CD14-positive monocyte (primary cell): ENCODE measurements at regions not wholly inside any gene's neighbourhood (a gene's known extent, or its start where the extent isn't known, plus 50 kb on each side); places are given as distances from the start of the nearest gene placed in this dataset.
"Not testable (repeated sequence)": the region's sequence is repeated elsewhere in the genome, so short reads cannot be mapped to it uniquely, and the experiment has no call there.

ENCODE experiments used
- DNase-seq, 3 donors: peaks; one replicate each; pipeline ENCODE4 v3.0.0-alpha.2; 2011 to 2022
- H2AFZ ChIP-seq: 2 replicates; pipeline ENCODE4 v1.6.0; 2012; ENCODE audit warnings: mild to moderate bottlenecking, low read depth, low read length, inconsistent platforms; ENCODE audit not compliant: insufficient read depth, poor library complexity, severe bottlenecking
- H3K27ac ChIP-seq, 2 donors: 1 replicate in 1 of 2; 2 replicates in 1 of 2; pipeline ENCODE4 v1.5.1; 2012 to 2013; ENCODE audit warnings: low read length in 2 of 2, control low read depth in 1 of 2, inconsistent platforms in 1 of 2, low read depth in 1 of 2, mild to moderate bottlenecking in 1 of 2
- H3K27me3 ChIP-seq, 2 donors: one replicate each; pipeline versions ENCODE4 v1.6.0 to v1.6.1; 2011 to 2013; ENCODE audit warnings: low read length in 2 of 2; ENCODE audit not compliant: control insufficient read depth in 2 of 2, insufficient read depth in 2 of 2
- H3K36me3 ChIP-seq, 2 donors: replicated peaks in 1 of 2; 1 replicate in 1 of 2; 2 replicates in 1 of 2; pipeline versions ENCODE4 v1.5.1 to v1.6.1; 2012 to 2013; ENCODE audit warnings: low read length in 2 of 2, control low read depth in 1 of 2, inconsistent platforms in 1 of 2, mild to moderate bottlenecking in 1 of 2; ENCODE audit not compliant: insufficient read depth in 2 of 2, control insufficient read depth in 1 of 2
- H3K4me1 ChIP-seq, 2 donors: 1 replicate in 1 of 2; 2 replicates in 1 of 2; pipeline versions ENCODE4 v1.5.1 to v1.6.1; 2012 to 2013; ENCODE audit warnings: low read length in 2 of 2, control low read depth in 1 of 2, inconsistent platforms in 1 of 2, mild to moderate bottlenecking in 1 of 2, moderate library complexity in 1 of 2; ENCODE audit not compliant: insufficient read depth in 2 of 2, control insufficient read depth in 1 of 2
- H3K4me2 ChIP-seq: replicated peaks from 2 replicates; pipeline ENCODE3; 2012; ENCODE audit warnings: low read length, moderate library complexity, mild to moderate bottlenecking; ENCODE audit not compliant: poor library complexity, severe bottlenecking; ENCODE audit errors: extremely low read depth
- H3K4me3 ChIP-seq, 3 experiments: fragments of 200-600 bp in 1 of 3; sonication (generic) in 1 of 3; replicated peaks in 1 of 3; 1 replicate in 2 of 3; 2 replicates in 1 of 3; pipeline ENCODE4 v1.5.1; 2011 to 2013; ENCODE audit warnings: low read length in 3 of 3, mild to moderate bottlenecking in 3 of 3, control low read depth in 2 of 3, low read depth in 2 of 3, inconsistent platforms in 1 of 3, moderate library complexity in 1 of 3
- H3K79me2 ChIP-seq: 2 replicates; pipeline ENCODE4 v1.6.0; 2012; ENCODE audit warnings: mild to moderate bottlenecking, control low read depth, inconsistent platforms, low read length, moderate library complexity; ENCODE audit not compliant: insufficient read depth
- H3K9ac ChIP-seq: 2 replicates; pipeline ENCODE4 v1.6.0; 2017; ENCODE audit warnings: low read length, mild to moderate bottlenecking; ENCODE audit not compliant: insufficient read depth, poor library complexity, severe bottlenecking
- H3K9me3 ChIP-seq, 2 donors: replicated peaks in 1 of 2; 1 replicate in 1 of 2; 2 replicates in 1 of 2; pipeline versions ENCODE4 v1.5.1 to v1.6.1; 2012 to 2013; ENCODE audit warnings: low read length in 2 of 2, control low read depth in 1 of 2; ENCODE audit not compliant: control insufficient read depth in 1 of 2, insufficient read depth in 1 of 2
- H4K20me1 ChIP-seq: 2 replicates; pipeline ENCODE4 v1.6.0; 2012; ENCODE audit warnings: mild to moderate bottlenecking, low read length, control low read depth, moderate library complexity; ENCODE audit not compliant: insufficient read depth
- H3K27ac Mint-ChIP-seq, 7 donors: one replicate each; pipeline ENCODE4 v1.8.0; 2020; ENCODE audit warnings: mild to moderate bottlenecking in 7 of 7, mixed read lengths in 7 of 7, moderate library complexity in 6 of 7, inconsistent platforms in 2 of 7
- H3K27me3 Mint-ChIP-seq, 3 donors: one replicate each; pipeline ENCODE4 v1.8.0; 2021 to 2022; ENCODE audit warnings: low read depth in 3 of 3, mild to moderate bottlenecking in 3 of 3, mixed read lengths in 3 of 3, moderate library complexity in 3 of 3, inconsistent platforms in 1 of 3
- H3K36me3 Mint-ChIP-seq, 2 donors: one replicate each; pipeline ENCODE4 v1.8.0; 2020; ENCODE audit warnings: mixed read lengths in 2 of 2, inconsistent platforms in 1 of 2, mild to moderate bottlenecking in 1 of 2
- H3K4me1 Mint-ChIP-seq: one replicate; pipeline ENCODE4 v1.8.0; 2020; ENCODE audit warnings: mild to moderate bottlenecking, mixed read lengths
- H3K4me3 Mint-ChIP-seq, 2 donors: one replicate each; pipeline ENCODE4 v1.8.0; 2020; ENCODE audit warnings: mild to moderate bottlenecking in 2 of 2, mixed read lengths in 2 of 2, moderate library complexity in 1 of 2
- H3K9me3 Mint-ChIP-seq, 7 donors: one replicate each; pipeline ENCODE4 v1.8.0; 2020 to 2022; ENCODE audit warnings: mixed read lengths in 7 of 7, mild to moderate bottlenecking in 6 of 7, moderate library complexity in 6 of 7, inconsistent platforms in 2 of 7
- CTCF ChIP-seq: fragments of 200-600 bp; IDR thresholded peaks from one replicate; pipeline ENCODE4 v1.8.0; 2022; ENCODE audit warnings: antibody characterized with exemption, mild to moderate bottlenecking
- WGBS: methylation state at CpG from one replicate; pipeline ENCODE4 v1.1.5; 2013; ENCODE audit warnings: missing lambda C conversion rate; ENCODE audit not compliant: insufficient coverage; 5-methylcytosine and 5-hydroxymethylcytosine counted together
- intact Hi-C, 2 donors: fragments of 100-400 bp; cut with micrococcal nuclease; formaldehyde crosslinking; loops; one replicate each; pipeline versions ENCODE4 v1.15.0 to v1.15.1; 2023

- no peak for DNase-seq
- H3K4me2 ChIP-seq, result no peak overlapping the region
- intact Hi-C loops, result no loop called here
- Mint-ChIP-seq H3K27me3 (peaks cover 0 to 4% (median 2%) of the 10 kb centered on the region in 3 donors), H3K36me3 (no peaks in the 10 kb centered on the region), H3K9me3 (peaks cover 2 to 14% (median 4%) of the 10 kb centered on the region in 7 donors), H3K4me3 (no peak overlapping the region), H3K27ac (no peak overlapping the region), H3K4me1 (no peaks in the 10 kb centered on the region)
- WGBS, result 89% methylated on average over 3 of the region's 6 CpGs
- no peaks in the 10 kb centered on the region for H3K79me2 ChIP-seq
- no peak overlapping the region for H3K27ac ChIP-seq
- no peak for TF ChIP-seq CTCF
- H2AFZ ChIP-seq, result no peak overlapping the region
- no peaks in the 10 kb centered on the region for H4K20me1 ChIP-seq
- H3K4me3 ChIP-seq, result no peak overlapping the region
- no peaks in the 10 kb centered on the region for H3K4me1 ChIP-seq
- no peaks in the 10 kb centered on the region for H3K27me3 ChIP-seq
- H3K9ac ChIP-seq, result no peak overlapping the region
- H3K36me3 ChIP-seq, result no peaks in the 10 kb centered on the region
- H3K9me3 ChIP-seq, result peaks cover 0 to 3% of the 10 kb centered on the region in 2 donors
Measured at GRCh38 chr22:33986167-33986771, 66.0 kb upstream of the LARGE1 start.

- no peaks in the 10 kb centered on the region for H3K4me1 ChIP-seq
- Mint-ChIP-seq H3K4me1 (no peaks in the 10 kb centered on the region), H3K9me3 (peaks cover 1 to 11% (median 5%) of the 10 kb centered on the region in 7 donors), H3K4me3 (no peak overlapping the region), H3K27ac (no peak overlapping the region), H3K27me3 (peaks cover 0 to 4% (median 2%) of the 10 kb centered on the region in 3 donors), H3K36me3 (no peaks in the 10 kb centered on the region)
- no peak overlapping the region for H3K27ac ChIP-seq
- intact Hi-C loops, result no loop called here
- no peak overlapping the region for H3K9ac ChIP-seq
- no peak overlapping the region for H3K4me3 ChIP-seq
- no peaks in the 10 kb centered on the region for H3K27me3 ChIP-seq
- no peak for TF ChIP-seq CTCF
- DNase-seq, result no peak
- no peak overlapping the region for H3K4me2 ChIP-seq
- 39% methylated on average over 3 of the region's 5 CpGs for WGBS
- no peaks in the 10 kb centered on the region for H3K36me3 ChIP-seq
- H3K79me2 ChIP-seq, result no peaks in the 10 kb centered on the region
- peaks cover 0 to 3% of the 10 kb centered on the region in 2 donors for H3K9me3 ChIP-seq
- no peak overlapping the region for H2AFZ ChIP-seq
- H4K20me1 ChIP-seq, result no peaks in the 10 kb centered on the region
Measured at GRCh38 chr22:33986954-33987353, 66.7 kb upstream of the LARGE1 start.

GRCh38 chr22:33989263-33989662, 69.0 kb upstream of the LARGE1 start:
- H2AFZ ChIP-seq, H3K4me2 ChIP-seq, H3K36me3 Mint-ChIP-seq, H3K27ac Mint-ChIP-seq, H3K9ac ChIP-seq, H3K27me3 Mint-ChIP-seq, H3K79me2 ChIP-seq, H3K9me3 ChIP-seq, H3K4me3 ChIP-seq, intact Hi-C loops, DNase-seq, H3K36me3 ChIP-seq, H3K4me1 Mint-ChIP-seq, H3K27ac ChIP-seq, H3K27me3 ChIP-seq, H4K20me1 ChIP-seq, H3K4me3 Mint-ChIP-seq, H3K4me1 ChIP-seq: not testable (repeated sequence)
- no CpG with 5 or more reads among the region's 7 CpGs for WGBS
- peaks cover 0 to 12% (median 4%) of the 10 kb centered on the region in 7 donors for H3K9me3 Mint-ChIP-seq
